Activated T-helper 1 cell treated with Interleukin-2 at 50 U/mL for 16 hours (primary cell): ENCODE measurements at regions not wholly inside any gene's neighbourhood (a gene's known extent, or its start where the extent isn't known, plus 50 kb on each side); places are given as distances from the start of the nearest gene placed in this dataset.
"Not testable (repeated sequence)": the region's sequence is repeated elsewhere in the genome, so short reads cannot be mapped to it uniquely, and the experiment has no call there.

ENCODE experiments used
- DNase-seq: peaks from one replicate; pipeline ENCODE4 v3.0.0-alpha.2; 2020; ENCODE audit warnings: low read depth

DNA sequence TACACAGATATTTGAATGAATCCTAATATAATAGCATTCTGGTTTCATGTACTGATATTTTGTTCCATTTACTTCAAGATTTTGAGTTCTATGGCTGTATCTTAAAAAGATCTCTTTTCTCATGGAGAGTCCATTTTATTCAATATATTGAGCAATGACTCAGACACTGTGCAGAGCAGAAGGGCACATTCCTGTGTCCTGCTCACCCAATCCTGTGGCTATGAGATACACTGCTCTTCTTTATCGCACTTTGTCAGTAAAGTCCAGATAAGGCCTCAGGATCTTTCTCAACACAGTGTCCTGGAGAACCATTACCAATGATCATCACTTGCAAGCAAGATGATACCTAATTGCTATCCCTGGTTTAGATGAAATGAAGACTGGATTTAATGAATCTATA lies 155.0 kb downstream of the CYSLTR2 start:
- DNase-seq, result no peak

DNA sequence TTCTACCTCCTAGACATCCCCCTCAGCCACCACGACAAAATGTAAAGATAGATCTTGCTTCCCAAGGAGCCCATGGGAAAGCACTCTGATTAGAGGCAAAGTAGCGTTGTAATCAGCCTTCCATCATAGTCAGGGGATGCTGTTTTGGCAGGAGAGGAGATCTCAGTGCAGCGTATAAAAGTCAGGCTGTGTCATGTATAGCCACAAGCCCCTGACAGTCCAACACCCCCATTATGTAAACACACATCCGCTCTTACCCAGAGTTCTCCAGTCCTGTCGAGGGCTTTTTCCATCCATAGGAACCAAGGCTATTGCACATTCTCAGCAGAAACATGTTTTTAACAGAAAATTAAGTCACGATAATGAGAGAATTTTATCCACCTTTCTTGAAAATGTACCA lies 156.3 kb downstream of the CYSLTR2 start:
- DNase-seq, result no peak

DNA sequence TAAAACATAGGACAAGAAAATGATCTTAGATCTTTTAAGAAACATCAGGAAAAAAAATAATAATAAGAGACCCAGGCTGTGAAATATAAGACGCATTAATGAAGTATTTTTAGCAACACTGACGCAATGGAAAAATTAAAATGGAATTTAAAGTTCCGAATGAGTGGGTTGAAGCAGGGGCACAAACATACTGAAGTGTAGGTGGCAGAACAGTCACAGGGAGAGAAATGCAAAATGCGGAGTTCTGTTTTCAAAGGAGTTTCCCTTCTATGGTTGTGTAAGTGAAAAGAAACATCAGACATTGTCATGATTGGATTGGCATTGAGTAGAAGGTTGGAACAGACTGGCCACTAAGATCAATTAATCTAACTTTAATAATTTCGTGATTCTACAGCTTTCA lies 159.8 kb downstream of the CYSLTR2 start:
- DNase-seq, result no peak

DNA sequence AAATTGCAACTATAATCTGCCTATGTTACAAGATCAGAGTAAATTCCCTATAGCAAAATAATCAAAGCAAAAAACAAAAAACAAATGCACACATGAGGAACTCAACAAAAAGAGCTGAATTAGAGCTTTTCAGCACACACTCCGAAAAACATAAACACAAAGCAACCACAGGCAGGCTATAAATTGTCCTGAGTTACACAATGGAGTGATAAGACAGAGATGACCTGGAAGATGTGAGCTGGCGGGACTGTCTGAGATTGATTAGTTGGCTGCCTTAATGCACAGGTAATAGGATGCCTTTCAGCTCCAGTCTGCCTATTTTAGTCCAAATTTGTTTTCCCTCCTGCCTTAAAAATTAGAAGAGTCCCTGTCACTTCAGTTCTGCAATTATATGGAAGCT lies 159.0 kb upstream of the FNDC3A start:
- no peak for DNase-seq

DNA sequence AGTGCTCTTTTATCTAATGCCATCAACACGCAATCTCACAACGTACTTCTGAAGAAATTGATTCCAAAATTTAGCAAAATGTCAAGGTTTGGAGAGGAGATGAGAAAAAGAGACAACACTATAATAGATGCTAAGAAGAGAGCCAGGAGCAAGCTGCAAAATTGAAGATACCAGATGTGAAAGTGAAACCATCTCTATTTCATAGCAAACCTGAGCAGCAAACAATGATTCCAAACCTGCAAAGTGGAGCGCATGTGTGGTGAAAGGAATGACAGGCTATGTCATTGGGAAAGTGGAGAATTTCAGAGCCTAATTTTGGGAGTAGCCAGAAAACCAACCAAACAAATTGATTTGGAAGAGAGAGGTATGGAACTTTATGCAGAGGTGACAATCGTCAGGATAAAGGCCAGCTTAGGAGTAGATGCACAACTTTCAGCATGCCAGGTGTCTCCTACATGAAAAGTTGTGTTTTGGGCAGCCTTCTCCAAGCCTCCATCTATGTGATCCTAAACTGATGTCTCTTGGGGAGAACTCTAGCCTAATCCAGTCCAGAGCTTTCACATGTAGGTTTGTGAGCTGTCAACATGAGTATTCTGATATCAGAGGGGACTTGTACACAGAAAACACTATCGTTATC lies 158.4 kb upstream of the FNDC3A start:
- DNase-seq, result no peak

DNA sequence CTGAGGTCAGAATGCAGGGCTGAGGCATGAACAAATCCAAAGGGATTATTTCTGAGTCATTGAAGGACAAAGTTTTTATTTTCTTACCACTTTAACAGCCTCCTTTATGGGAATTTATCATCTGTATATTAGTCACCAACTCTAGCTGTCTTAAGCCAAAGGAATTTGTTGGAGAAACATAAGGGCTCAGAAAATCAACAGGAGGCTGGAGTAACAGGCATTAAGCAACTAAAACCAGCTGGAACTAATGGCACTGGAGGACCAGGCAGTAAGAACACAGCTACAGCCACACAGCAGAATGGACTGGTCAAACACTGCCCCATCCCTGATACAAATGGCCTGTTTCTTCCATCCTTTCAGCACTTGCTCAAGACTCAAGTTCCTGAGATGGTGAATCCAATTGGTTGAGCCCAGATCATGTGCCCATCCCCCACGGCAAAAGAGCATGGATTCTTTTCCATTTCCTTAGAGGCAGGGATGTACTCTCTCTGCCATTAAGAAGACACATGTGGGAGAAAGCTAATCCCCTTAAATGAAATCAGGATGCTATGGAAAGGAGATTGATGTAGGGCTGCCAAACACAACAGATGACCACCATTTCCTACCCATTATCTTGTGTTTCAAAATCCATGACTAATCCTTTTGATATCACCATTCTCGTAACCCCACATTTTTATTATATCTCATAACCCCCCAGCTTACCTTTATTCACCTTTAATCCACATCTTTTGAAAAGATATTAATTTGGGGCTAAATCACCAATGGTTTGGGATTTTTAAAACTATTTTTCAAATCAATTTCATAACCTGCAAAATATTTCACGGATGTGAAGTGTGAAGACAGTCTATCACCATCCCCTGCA lies 157.0 kb upstream of the FNDC3A start:
- DNase-seq, result no peak

DNA sequence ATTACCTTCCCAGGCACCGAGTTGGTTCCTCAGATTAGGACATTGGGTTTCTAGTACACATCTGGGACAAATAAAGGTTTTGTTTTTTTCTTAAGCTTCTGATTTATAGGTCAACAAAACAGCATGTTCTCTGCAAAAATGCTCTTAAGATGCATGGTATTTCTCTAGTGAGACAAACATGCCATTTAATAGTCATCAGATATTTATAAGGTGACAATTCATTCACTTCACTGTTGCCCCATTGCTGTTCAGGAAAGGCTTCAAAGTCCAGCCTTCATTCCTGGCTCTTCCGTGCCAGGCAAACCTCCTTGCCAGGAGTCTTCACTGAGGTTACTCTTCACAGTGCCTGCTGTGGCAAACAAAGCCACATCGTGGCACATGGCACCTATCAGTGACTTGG lies 156.3 kb upstream of the FNDC3A start:
- DNase-seq, result no peak

DNA sequence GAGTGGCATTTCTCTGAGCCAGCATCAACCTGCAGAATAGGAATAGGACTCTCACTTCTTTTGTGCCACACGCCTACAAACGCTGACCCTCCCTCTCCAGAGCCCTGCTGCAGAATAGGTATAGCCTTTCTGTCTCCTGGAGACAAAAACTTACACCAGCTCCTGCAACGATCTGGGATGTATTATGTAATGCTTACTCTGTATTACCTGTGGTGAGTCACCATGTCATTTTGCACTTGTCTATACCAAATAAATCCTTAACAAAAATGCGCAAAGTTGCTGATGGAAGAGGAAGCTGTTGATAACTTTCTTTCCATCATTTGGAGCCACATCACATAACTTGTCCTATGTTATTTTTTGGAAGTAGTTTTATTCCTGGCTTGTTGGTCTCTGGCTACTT lies 155.8 kb upstream of the FNDC3A start:
- DNase-seq, result no peak

DNA sequence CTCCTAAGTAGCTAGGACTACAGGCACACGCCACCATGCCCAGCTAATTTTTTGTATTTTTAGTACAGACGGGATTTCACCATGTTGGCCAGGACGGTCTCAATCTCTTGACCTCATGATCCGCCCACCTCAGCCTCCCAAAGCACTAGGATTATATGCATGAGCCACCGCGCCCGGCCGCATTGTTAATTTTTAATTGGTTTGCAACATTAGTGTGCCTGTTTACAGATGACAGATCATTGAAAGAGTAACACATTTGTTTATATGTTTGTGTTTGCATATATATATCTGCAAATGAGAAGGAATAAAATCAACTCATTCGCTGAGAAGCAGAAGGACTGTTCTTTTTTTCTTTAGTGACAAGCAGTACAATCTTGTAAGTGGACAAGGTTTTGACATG lies 152.2 kb upstream of the FNDC3A start:
- not testable (repeated sequence) for DNase-seq

DNA sequence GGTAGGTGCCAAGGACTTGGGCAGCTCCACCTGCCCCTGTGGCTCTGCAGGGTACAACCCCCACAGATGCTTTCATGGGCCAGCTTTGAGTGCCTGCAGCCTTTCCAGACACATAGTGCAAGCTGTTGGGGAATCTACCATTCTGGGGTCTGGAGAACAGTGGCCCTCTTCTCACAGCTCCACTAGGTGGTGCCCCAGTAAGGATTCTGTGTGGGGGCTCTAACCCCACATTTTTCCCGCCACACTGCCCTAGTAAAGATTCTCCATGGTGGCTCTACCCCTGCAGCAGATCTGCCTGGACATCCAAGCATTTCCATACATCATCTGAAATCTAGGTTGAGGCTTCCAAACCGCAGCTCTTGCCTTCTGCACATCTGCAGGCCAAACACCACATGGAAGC lies 149.7 kb upstream of the FNDC3A start:
- DNase-seq, result no peak

DNA sequence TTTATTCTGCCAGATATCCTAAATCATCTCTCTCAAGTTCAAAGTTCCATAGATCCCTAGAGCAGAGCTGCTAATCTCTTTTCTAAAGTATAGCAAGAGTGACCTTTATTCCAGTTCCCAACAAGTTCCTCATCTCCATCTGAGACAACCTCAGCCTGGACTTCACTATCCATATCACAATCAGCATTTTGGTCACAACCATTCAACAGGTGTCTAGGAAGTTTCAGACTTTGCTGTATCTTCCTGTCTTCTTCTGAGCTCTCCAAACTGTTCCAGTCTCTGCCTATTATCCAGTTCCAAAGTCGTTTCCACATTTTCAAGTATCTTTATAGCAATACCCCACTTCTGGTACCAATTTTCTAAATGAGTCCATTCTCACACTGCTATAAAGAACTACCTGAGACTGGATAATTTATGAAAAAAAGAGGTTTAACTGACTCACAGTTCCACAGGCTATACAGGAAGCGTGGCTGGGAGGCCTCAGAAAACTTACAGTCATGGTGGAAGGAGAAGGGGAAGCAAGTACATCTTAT lies 148.7 kb upstream of the FNDC3A start:
- DNase-seq, result not testable (repeated sequence)

DNA sequence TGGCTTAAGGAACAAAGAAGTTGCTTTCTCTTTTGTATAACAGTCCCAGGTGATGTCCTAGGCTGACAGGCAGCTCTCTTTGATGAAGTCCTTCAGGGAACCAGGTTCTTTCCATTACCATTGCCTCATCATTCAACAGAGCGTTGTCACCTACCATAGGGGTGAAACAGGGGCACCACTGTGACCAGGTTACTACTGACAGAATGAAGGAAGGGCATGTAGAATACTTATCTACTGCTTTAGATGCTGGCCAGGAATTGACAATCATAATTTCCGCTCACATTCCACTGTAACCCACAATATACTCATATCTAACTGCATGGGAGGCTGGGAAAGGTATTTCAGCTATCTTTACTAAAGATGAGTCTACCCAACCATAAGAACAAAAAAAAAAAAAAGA lies 148.0 kb upstream of the FNDC3A start:
- no peak for DNase-seq

DNA sequence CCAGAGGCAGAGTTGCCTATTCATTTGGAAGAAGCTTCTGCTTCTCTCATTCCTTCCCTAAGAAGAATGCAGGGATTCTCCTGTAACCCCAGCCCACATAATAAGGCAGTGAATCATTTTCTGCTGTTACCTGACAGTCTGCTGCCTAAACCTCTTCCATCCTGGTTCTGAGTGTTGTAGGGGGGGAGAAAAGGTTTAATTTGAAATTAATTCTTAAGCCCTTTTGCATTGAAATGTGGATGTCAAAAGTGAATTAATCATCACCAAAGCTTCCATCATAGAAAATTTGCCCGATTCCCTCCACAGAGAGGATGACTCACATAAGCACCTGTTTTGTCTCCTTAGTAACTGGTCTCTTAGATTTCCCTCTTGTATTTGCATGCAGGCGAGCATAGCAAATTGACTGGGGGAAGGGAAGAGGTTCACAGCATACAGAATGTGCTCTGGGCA lies 146.7 kb upstream of the FNDC3A start:
- no peak for DNase-seq

DNA sequence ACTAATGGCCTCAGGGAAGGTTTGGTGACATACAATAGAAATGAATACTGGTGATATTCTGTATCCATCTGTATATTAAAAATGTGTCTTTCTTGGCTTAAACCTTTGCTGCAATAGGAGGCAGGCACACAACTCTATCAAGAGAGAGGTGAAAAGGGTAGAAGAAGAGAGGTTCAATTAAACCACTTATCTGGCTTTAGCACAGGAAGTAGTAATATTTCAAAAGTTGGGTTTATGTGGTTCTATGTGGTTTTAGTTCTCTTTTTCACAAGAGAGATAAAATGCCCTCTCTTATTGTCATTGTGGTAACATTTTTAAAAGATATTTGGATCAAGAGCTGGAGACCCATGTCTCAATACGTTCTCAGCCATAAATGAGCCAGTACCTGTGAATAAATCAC lies 146.2 kb upstream of the FNDC3A start:
- DNase-seq, result no peak

DNA sequence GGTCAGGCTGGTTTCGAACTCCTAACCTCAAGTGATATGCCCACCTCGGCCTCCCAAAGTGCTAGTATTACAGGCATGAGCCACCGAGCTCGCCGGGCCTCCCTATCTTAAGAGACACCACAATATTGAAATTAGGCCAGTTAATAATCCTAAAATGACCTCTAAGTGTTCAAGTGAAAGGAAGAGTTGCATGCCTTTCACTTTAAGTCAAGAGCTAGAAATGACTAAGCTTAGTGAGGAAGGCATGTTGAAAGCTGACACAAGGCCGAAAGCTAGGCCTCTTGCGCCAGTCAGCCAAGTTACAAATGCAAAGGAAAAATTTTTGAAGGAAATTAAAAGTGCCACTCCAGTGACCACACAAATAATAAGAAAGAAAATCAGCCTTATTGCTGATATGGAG lies 144.5 kb upstream of the FNDC3A start:
- no peak for DNase-seq

DNA sequence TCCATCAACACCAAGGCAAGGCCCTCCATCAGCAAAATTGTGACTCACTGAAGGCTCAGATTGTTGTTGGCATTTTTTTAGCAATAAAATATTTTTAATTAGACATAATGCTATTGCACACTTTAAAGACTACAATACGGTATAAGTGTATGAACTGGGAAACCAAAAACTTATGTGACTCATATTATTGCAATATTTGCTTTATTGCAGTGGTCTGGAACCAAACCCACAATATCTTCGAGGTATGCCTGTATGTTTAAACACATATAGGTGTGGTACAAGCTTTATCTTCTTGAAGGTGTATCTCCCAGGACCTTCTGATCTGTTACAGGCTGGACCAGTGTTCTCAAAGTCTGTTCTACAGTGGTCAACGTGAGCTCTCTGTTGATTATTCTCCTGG lies 142.3 kb upstream of the FNDC3A start:
- no peak for DNase-seq

DNA sequence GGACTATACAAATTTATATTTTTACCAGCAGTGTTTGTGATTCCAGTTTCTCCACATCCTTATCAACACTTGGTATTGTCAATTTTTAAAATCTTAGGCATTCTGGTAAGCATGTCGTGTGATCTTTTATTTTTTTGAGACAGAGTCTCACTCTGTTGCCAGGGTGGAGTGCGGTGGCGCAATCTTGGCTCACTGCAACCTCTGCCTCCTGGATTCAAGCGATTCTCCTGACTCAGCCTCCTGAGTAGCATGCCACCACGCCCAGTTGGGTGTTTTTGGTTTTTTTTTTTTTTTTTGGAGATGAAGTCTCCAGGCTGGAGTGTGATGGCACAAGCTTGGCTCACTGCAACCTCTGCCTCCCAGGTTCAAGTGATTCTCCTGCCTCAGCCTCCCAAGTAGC lies 140.4 kb upstream of the FNDC3A start:
- not testable (repeated sequence) for DNase-seq

DNA sequence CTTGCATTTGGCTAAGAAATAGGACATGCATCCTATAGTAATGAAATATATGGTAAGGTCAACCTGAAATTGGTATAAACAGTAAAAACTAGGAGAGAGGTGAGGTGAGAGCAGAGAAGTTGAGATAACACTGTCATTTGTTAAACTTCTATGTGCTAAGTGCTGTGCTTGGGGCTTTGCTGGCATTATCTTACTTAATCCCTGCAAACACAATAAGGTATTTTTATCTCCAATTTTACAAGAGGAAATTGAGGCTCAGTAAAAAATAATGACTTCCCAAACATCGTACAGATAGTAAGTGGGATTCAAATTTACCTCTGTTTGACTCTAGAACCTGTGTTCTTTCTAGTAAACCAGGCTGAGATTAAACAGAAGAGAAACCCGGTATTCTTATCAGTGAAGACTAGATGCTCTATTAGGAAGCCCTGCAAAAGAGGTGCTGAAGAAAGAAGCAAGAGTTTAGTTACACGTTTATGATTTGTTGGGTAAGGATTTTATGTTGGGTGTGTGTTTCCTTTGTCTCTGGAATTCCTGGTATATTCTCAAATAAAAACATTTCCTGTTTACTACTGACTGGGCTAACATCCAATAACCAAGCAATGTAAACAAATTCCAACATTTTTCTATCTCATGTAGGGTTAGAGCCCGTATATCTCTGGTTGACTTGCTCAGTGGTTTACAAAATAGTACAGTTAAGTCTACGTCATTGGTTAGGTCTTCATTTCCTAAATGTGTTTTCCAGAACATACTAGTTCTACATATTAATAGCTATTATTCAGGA lies 137.3 kb upstream of the FNDC3A start:
- DNase-seq, result no peak

DNA sequence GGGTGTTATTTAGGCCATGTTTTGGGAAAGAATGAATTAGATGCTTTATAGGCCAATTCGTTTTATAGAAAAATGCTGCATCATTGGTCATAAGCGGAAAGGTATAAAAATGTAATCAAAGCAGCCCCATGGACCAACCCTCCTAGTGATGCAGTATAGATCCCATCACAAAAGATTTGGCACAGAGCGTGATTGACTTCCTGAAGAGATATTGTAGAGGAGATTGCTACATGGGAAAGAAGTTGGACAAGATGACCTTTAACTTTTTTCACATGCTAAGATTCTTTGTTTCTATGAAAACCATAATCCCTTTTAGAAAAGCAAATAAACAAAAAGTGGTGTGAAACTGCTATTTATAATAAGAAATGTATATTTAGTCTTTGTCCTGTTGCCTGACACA lies 136.5 kb upstream of the FNDC3A start:
- no peak for DNase-seq

DNA sequence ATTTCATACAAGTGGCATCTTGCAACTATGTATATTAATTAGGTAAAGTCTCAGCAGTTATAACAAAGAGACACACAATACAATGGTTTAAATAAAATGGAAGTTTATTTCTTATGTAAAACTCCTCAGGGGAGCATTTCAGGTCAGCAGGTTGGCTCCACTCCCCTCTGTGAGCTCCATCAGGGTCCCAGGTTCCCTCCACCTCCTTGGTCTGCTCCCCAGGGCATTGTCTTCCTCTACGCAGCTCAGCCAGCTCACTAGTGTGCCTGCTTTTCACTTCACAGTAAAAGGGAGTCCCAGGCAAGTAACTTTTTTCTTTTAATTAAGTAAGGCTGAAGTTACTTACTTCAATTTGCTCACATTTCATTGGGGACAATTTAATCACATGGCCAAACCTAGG lies 135.3 kb upstream of the FNDC3A start:
- no peak for DNase-seq

DNA sequence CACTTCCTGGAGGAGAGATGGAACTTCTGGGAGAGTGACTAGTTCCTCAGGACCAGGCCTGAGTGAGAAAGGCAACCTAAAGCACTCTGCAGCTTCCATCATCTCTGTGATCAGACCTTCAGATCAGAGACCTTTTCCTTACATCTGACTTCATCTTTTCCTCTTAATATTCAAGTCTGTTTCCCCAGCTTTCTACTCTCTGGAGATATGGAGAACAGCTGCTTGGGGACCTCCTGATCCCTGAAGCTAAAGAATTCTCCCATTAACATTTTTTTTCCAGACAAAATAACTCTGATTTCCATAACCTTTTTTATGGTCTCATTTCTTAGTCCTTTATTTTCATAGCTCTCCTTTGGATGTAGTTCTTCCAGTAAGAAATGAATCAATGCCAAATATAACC lies 133.4 kb upstream of the FNDC3A start:
- no peak for DNase-seq

DNA sequence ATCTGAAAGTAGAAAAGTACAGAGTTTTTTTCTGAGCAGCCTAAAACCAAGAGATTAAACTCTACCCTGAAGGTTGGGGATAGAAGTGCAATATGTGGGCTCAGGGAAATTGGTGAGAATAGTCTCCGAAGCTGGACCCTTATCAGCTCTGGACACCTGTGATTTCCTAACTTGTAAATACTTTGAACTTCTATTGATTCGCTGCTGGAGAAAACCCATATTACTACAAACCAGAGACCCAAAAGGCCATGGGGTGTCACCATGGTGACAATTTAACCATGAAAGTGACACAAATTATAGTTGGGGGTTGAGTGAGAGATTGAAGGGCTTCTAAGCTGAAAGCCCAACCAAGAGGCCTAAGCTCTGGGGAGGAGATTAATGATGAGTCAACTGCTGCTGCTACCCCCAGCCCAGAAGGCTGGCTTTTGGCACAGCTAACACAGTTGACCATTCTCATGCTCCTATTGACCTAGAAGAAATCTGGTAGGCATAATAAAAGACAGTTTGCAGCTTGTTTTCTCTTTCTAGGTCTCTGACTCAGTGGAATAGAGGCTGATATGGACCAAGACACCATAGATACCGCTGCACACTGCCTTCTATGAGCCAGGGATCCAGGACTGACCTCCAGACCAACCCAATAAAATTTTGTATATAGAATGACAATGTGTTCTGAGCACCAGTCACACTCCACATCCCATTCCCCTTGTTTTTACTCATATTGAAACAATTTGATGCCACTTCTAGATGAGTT lies 131.9 kb upstream of the FNDC3A start:
- no peak for DNase-seq
